ENCODE measurements at regions not wholly inside any gene's neighbourhood (a gene's known extent, or its start where the extent isn't known, plus 50 kb on each side); places are given as distances from the start of the nearest gene placed in this dataset.

DNA sequence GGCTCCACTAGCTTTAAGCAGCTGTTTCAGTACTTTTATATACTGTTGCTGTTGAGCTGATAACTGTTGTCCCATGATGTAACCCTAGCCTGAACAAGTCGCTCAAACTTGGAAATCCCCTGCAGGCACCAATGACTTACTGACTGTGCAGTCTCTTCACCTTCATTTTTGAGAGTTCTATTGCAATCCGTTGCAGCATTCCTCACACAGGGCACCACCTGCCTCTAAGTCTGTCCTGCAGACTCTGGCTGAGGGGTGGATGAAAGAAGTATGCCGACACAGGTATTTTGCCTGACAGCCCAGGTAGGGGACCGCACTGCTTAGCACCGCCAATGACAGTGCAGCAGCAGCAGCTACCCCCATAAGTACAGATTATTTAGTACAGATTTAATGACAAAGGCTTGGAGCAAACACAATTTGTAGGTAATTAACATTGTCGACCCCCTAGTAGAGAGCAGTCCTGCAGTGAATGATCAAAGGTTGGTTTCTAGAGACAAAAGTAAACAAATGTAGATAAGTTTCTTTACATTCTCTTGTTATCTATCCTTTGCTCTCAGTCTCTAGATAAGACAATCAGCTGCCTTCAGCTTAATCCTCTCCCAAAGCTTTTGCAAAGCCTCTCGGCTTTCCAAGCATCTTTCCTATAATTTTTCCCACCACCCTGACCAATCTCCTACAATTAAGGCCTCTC lies 205.0 kb downstream of the PABPC4L start:
- no peaks in the 10 kb centered on the region for H3K27me3 ChIP-seq
- no peak overlapping the region for H3K4me3 ChIP-seq
- H3K4me1 ChIP-seq: no peaks in the 10 kb centered on the region
- intact Hi-C loops (cut with DNase I; ENCODE audit: low total_unique reads): no loop called here
- TF ChIP-seq, protein P1, sequence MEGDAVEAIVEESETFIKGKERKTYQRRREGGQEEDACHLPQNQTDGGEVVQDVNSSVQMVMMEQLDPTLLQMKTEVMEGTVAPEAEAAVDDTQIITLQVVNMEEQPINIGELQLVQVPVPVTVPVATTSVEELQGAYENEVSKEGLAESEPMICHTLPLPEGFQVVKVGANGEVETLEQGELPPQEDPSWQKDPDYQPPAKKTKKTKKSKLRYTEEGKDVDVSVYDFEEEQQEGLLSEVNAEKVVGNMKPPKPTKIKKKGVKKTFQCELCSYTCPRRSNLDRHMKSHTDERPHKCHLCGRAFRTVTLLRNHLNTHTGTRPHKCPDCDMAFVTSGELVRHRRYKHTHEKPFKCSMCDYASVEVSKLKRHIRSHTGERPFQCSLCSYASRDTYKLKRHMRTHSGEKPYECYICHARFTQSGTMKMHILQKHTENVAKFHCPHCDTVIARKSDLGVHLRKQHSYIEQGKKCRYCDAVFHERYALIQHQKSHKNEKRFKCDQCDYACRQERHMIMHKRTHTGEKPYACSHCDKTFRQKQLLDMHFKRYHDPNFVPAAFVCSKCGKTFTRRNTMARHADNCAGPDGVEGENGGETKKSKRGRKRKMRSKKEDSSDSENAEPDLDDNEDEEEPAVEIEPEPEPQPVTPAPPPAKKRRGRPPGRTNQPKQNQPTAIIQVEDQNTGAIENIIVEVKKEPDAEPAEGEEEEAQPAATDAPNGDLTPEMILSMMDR (IDR thresholded peaks at IDR 0.05): no peak
- TF ChIP-seq POLR2AphosphoS5 (IDR thresholded peaks at IDR 0.05) (no peak), POLR2A (IDR thresholded peaks at IDR 0.05) (no peak)
- no peak for DNase-seq (ENCODE audit: low spot score in 2 of 2)
- peaks cover 0 to 3% of the 10 kb centered on the region in 2 donors for H3K9me3 ChIP-seq
- H3K27ac ChIP-seq: no peak overlapping the region
- no peaks in the 10 kb centered on the region for H3K36me3 ChIP-seq

DNA sequence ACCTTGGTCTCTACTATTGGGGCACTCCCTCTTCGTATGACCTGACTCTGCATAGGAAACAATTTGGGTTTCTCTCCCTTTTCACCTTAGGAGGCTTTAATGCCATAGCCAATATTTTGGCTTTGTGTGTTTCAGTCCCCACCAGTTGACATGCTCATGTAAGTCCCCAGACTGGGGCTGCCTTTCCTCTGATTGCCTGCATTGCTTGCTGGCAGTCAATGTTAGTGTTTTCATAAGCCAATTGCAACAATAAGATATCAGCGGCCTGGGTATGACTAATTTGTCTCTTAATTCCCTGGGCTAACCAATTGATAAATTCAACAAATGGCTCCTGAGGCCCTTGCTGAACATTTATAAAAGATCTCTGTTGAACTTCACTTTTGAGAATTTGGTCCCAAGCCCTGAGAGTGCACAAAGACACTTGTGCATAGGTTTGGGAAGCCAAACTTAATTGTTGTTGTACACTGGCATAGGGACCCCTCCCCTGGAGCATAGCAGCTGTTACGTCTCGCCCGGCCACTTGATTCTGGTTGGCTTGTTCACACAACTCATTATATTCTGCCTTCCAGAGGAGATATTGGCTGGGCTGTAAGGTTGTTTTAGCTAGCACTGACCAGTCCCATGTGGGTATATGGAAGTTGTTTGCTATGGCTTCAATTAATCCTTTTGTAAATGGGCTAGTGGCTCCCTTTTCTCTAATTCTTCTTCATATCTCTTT lies 206.2 kb downstream of the PABPC4L start:
- Histone ChIP-seq H3K4me1 (no peaks in the 10 kb centered on the region), H3K9me3 (peaks cover 3 to 14% of the 10 kb centered on the region in 2 donors), H3K4me3 (no peak overlapping the region), H3K27me3 (no peaks in the 10 kb centered on the region), H3K27ac (no peak overlapping the region), H3K36me3 (no peaks in the 10 kb centered on the region)
- TF ChIP-seq, protein P1 (IDR thresholded peaks at IDR 0.05): no peak
- TF ChIP-seq POLR2A (IDR thresholded peaks at IDR 0.05): no peak
- no peak for TF ChIP-seq POLR2AphosphoS5 (IDR thresholded peaks at IDR 0.05)
- intact Hi-C loops (cut with DNase I; ENCODE audit: low total_unique reads): no loop called here
- no peak for DNase-seq (ENCODE audit: low spot score in 2 of 2)

DNA sequence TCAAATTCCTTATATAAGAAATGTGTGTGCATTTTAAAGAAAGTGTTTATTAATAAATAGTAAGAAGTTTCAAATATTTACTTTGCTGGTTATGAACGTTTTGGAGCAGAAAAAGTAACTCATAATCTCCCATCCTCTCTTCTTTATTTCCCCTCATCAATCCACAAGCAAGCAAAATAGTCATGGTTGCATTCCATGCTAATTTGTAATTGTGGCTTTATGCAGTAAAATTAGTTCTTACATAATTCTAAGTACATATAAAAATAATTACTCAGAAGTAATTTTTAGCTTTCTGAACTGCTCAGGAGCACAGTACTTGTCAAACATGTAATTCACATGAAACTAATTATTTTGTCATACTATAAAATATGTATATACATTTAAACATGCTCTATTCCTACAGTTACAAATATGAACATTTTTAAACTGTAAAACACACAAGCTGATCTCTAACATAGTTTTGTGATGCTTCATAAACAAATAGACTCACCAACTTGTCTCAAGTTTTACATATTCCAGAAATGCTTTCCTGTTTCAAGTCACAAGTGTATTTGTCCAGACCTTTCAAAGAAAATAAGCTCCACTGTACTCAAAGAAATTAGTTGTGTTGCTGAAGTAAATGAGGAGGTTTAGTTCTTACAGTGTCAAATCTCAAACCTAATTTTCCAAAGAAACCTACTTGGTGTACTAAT lies 218.9 kb downstream of the PABPC4L start:
- DNase-seq (ENCODE audit: low spot score in 2 of 2): no peak
- TF ChIP-seq, protein P1 (IDR thresholded peaks at IDR 0.05): no peak
- TF ChIP-seq POLR2A (IDR thresholded peaks at IDR 0.05) (no peak), POLR2AphosphoS5 (IDR thresholded peaks at IDR 0.05) (no peak)
- intact Hi-C loops (cut with DNase I; ENCODE audit: low total_unique reads): no loop called here

DNA sequence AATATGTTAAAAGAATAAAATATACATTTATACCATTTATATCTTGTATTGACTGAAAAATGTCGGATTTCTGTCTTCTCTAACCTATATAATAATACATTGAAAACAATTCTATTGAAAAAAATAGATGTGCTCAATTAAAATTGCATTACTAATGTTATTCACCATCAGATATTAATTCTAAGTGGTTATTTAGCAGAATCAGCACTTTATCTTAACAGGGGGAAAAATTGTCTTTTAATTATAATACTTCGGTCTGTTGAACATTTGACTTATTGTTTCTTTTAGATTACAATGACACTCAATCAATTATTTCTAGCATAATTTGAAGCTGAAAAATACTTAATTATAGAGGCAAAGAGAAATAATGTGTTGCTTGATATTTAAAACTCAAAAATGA lies 220.3 kb downstream of the PABPC4L start:
- no peak for DNase-seq (ENCODE audit: low spot score in 2 of 2)
- Histone ChIP-seq H3K4me1 (no peaks in the 10 kb centered on the region), H3K27me3 (no peaks in the 10 kb centered on the region), H3K4me3 (no peak overlapping the region), H3K9me3 (no peaks in the 10 kb centered on the region), H3K36me3 (no peaks in the 10 kb centered on the region), H3K27ac (no peak overlapping the region)
- TF ChIP-seq, protein P1 (IDR thresholded peaks at IDR 0.05): no peak
- TF ChIP-seq POLR2AphosphoS5 (IDR thresholded peaks at IDR 0.05): no peak
- no peak for TF ChIP-seq POLR2A (IDR thresholded peaks at IDR 0.05)
- intact Hi-C loops (cut with DNase I; ENCODE audit: low total_unique reads): no loop called here

More for the DNA sequence above, 218.9 kb downstream of the PABPC4L start:
- H3K36me3 ChIP-seq: no peaks in the 10 kb centered on the region
- H3K4me1 ChIP-seq: no peaks in the 10 kb centered on the region
- H3K4me3 ChIP-seq: no peak overlapping the region
- H3K9me3 ChIP-seq: no peaks in the 10 kb centered on the region
- no peaks in the 10 kb centered on the region for H3K27me3 ChIP-seq
- no peak overlapping the region for H3K27ac ChIP-seq

DNA sequence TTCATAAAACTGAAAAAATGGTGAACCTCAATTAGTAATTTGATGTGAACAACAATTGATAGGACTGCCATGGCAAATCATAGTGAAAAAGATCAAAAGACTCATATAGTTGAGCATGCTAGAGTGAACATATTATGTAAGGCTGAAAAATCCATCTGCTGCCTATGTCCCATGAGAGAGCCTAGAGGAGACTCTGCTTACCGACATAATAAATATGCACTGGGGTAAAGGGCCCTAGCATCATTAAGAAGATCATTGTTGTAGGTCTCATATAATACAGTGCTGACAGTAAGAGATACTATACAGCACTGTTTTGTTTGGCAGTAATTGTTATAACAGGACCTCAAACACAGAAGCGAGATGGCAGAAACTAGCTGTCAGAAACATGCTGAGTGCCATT lies 229.0 kb downstream of the PABPC4L start:
- Histone ChIP-seq H3K4me1 (no peaks in the 10 kb centered on the region), H3K27ac (no peak overlapping the region), H3K9me3 (no peaks in the 10 kb centered on the region), H3K4me3 (no peak overlapping the region), H3K36me3 (no peaks in the 10 kb centered on the region), H3K27me3 (no peaks in the 10 kb centered on the region)
- DNase-seq (ENCODE audit: low spot score in 2 of 2): no peak
- no peak for TF ChIP-seq POLR2AphosphoS5 (IDR thresholded peaks at IDR 0.05)
- TF ChIP-seq POLR2A (IDR thresholded peaks at IDR 0.05): no peak
- TF ChIP-seq, protein P1 (IDR thresholded peaks at IDR 0.05): no peak
- intact Hi-C loops (cut with DNase I; ENCODE audit: low total_unique reads): no loop called here

Measured in breast epithelium (tissue), 4 donors.